ENCODE measurements at regions not wholly inside any gene's neighbourhood (a gene's known extent, or its start where the extent isn't known, plus 50 kb on each side); places are given as distances from the start of the nearest gene placed in this dataset.

- H3K27ac ChIP-seq, result no peak overlapping the region
- TF ChIP-seq CTCF (conservative IDR thresholded peaks at IDR 0.05), result no peak
Measured at GRCh38 chr21:43307677-43308070, 119.3 kb downstream of the SIK1 start.

GRCh38 chr21:43306911-43307676 is 119.8 kb downstream of the SIK1 start:
- TF ChIP-seq CTCF (conservative IDR thresholded peaks at IDR 0.05), result no peak
- H3K27ac ChIP-seq, result no peak overlapping the region

DNA sequence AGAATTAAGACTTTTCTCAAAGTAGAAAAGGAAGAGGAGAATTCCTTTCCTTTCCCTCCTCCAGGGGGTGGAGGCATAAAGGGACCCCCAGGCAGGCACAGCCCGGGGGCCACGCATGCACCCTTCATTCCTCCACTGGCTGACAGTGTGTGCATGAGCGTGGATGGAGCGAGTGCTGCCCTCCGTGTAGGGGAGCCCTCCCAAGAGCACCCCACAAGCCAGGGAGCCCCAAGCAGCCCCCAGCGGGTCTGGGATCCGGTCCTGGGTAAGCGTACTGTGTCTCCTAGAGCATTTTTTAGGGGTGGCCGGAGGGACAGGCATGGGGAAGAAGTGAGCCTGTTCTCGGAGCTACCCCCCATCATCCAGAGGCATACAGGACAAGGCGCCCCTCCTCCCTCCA is 120.5 kb downstream of the SIK1 start:
- no peak overlapping the region for H3K27ac ChIP-seq
- no peak for TF ChIP-seq CTCF (conservative IDR thresholded peaks at IDR 0.05)

DNA sequence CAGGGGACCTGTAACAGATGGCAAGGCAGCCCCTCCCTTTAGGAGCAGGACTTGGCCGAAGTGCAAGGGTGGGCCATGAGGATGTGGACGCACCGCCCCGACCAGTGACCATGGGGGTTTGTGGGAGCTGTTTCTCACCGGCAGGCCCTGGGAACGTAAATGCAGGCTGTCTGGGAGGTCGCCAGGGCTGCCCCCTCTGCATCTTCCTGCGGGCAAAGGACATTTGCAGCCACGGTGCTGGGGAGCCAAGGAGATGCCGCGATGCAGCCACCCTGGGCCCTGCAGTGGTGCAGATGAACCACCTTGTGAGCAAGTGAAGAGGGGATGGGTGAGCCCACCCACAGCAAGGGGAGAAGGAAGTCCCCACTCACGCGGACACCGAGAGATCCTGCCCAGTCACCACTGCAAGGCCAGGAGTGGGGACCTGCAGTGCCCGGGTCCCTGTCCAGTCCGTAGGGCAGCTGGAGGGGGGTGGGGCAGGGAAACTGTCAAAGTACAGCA is 121.1 kb downstream of the SIK1 start:
- H3K27ac ChIP-seq, result no peak overlapping the region
- no peak for TF ChIP-seq CTCF (conservative IDR thresholded peaks at IDR 0.05)

- H3K27ac ChIP-seq, result no peak overlapping the region
- no peak for TF ChIP-seq CTCF (conservative IDR thresholded peaks at IDR 0.05)
Measured at GRCh38 chr21:43305336-43305665, 121.6 kb downstream of the SIK1 start.

DNA sequence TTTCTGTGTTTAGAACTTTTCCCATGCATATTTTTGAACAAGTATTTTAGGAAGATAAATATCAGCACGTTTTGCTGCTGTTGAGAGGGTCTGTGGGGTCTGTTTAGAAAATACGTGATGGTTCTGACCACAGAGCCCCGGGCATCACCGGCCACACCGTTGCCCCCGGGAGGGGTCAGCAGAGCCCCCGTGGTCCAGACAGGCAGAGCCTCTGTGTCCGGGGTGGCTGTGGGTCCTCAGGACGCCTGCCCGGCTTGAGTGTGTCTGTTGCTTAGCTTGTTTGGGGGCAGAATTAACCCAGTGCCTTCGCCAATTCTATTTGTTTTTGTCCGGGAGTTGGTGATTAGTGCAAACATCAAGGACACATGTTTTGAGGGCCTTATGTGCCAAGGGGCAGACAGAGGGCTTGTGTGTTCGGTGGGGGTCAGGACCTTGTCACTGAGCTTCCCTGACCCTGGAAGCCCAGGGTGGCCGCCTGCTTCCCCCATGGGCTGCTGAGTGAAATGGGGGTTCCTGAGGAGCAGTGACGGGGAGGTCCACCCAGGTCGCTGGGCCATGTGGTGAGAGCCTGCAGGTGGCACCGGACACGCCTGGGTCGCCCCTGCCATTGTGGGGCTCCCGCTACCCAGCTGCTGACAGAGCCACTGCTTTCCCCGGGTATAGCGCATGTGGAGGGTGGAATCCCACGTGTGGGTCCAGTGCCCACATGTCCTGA is 122.2 kb downstream of the SIK1 start:
- no peak overlapping the region for H3K27ac ChIP-seq
- TF ChIP-seq CTCF (conservative IDR thresholded peaks at IDR 0.05), result no peak

DNA sequence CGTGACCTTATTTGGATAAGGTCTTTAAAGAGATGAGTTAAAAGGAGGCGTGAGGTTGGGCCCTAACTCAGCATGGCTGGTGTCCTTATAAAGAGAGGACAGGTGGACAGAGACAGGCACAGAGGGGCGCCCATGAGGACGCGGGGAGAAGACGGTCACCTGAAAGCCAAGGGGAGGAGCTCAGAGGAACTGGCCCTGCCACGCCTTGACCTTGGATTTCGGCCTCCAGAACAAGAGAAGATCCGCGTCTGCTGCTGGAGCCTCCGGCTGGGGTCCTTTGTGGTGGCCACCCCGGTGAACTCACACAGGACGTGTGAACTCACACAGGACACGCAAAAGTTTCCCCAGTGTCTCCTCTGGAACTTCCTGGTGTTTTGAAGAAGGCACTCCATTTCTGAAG is 122.7 kb downstream of the SIK1 start:
- no peak overlapping the region for H3K27ac ChIP-seq
- no peak for TF ChIP-seq CTCF (conservative IDR thresholded peaks at IDR 0.05)

All from VCaP (cell line).